ENCODE measurements at regions not wholly inside any gene's neighbourhood (a gene's known extent, or its start where the extent isn't known, plus 50 kb on each side); places are given as distances from the start of the nearest gene placed in this dataset.
A peak's percentile ranks its signal among the peaks of the same experiment; 100 is the strongest.
"Not testable (repeated sequence)": the region's sequence is repeated elsewhere in the genome, so short reads cannot be mapped to it uniquely, and the experiment has no call there.

DNA sequence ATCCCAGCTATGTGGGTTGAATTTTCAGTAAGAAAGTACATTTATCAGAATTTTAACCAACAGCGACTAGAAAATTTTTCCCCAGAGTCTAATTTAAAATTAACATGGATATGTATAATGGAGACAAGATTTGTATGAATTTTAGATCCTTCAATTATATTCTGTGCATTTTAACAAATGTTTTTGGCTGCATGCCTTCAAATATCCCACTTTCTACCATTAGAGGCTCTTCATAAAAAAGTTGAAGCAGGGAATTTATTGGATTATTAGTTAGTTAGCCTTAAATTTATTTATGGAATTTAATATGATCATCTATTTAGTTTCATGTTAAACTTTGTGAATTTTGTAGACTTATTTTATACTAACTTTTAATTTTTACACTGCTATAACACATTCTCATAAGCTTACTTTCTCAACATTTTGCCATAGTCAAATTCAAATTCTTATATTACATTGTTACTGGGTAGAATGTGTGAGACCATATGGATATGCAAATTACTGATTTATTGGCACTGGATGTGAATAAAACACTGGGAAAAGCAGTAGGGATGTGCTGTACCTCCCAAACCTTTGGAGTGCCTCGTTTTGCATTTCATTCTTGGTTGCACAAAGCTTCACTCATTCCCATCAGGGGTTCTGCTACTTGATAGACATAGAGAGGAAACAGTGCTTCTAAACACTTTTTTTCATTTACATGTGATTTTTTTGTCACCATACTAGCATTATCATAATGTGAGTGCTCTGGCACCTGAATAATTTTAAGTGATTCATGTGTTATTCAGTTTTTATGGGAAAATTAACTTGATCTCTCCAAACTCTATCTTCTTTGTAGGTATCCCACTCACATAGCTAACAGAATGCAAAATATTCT, 491.8 kb upstream of the COX7C start:
- FAIRE-seq (no peak), DNase-seq (ENCODE audit: insufficient read length, low spot score) (no peak)
- no peak for TF ChIP-seq POLR2A (IDR thresholded peaks at IDR 0.05; ENCODE audit: low read depth, low read length)

DNA sequence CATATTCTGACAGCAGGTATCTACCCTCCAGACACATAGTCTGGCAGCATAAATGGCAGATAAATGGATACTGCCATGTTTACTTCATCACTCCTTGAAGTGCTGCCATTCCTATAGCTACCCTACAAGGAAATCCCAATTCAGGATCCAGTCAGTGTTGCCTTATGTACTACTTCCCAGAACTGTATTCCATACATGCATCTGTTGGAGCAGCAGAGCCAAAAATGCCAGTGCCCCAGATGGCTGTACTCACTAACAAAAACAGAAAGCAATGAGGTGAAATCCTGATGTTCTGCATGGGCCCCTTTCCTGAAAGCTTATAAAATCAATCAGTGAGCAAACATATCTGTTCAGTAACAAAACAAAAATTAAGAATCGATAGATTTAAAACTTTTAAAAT, 490.0 kb upstream of the COX7C start:
- TF ChIP-seq POLR2A (IDR thresholded peaks at IDR 0.05; ENCODE audit: low read depth, low read length), result no peak
- DNase-seq (ENCODE audit: insufficient read length, low spot score) (no peak), FAIRE-seq (no peak)

DNA sequence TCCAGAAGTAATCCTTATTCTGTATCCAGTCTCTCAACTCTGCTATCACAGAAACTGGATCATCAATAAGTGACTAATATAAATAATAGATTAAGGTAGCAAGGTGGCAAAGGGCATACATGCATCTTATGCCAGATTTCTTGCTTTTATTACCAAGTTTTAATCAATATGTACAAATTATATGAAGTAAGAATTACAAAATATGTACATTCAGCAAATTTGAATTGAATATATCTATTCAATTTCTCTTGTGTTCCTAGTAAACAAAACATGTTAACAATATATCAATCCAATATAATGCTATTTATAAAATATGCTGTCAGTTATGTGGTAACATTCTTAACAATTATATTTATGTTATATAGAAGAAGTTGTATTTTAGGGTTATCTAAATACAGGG, 488.7 kb upstream of the COX7C start:
- DNase-seq (ENCODE audit: insufficient read length, low spot score) (no peak), FAIRE-seq (no peak)
- no peak for TF ChIP-seq POLR2A (IDR thresholded peaks at IDR 0.05; ENCODE audit: low read depth, low read length)

DNA sequence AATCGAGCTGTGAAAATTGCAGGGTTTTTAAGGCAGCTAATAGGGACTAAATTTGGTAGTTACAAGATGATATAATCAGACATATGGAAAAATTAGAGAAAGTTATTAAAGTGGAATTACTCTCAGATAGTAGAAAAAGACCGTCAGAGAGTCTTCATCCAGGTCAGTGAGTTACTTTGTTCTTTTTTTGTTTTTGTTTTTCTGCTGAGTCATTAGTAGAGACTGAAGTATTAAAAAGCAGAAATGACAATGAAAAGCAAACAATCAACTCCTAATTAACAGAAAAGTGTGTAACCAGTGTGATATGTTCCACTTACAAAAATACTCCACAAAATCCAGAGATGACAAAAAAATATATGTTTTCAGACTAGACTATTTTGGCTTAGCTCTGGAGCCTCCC, 480.4 kb upstream of the COX7C start:
- FAIRE-seq (no peak), DNase-seq (ENCODE audit: insufficient read length, low spot score) (no peak)
- TF ChIP-seq POLR2A (IDR thresholded peaks at IDR 0.05; ENCODE audit: low read depth, low read length), result no peak

DNA sequence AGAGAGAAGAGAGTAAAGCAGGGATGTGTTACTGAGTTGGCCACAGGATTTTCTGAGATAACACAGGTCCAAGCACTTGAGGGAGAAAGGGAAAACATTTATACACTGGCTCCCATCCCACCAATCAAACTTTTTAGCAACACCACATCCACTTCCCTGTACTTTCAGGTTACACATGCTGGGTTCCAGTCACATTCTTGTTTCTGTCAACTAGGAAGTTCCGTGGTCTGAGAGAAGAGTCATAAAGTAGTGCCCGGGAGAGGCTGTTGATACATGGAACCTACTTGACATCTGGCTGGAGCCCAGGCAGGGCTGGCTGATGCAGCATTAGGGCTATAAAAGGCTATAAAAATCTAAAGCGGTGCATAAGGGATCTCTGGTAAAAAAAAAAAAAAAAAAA, 473.9 kb upstream of the COX7C start:
- DNase-seq (ENCODE audit: insufficient read length, low spot score) (no peak), FAIRE-seq (no peak)
- no peak for TF ChIP-seq POLR2A (IDR thresholded peaks at IDR 0.05; ENCODE audit: low read depth, low read length)

DNA sequence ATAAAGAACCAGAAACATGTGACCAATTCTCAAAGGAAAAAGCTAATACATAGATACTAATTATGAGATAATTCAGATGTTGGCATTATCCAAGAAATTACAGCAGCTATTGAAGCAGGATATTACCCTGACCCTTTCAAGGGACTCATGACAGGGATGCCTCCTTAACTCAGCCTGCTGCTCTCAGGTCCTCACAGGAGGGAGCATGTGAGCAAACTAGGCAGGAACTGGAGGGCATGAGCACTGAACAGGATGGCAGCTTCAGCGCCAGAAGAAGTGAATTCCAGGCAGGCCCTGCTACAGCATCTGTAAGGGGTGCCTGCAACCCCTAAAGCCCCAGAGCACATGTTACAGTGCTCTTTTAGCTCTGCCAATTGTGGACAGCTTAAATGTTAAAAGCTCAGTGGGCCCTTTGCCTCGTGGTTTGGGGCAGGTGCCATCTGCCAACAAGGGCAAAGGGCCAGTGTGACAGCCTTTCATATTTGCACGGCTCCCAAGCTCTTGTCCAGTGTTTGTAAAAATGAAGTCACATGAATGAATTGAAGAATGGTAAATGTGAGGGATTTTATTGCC, 464.7 kb upstream of the COX7C start:
- no peak for TF ChIP-seq POLR2A (IDR thresholded peaks at IDR 0.05; ENCODE audit: low read depth, low read length)
- DNase-seq (ENCODE audit: insufficient read length, low spot score) (no peak), FAIRE-seq (no peak)

DNA sequence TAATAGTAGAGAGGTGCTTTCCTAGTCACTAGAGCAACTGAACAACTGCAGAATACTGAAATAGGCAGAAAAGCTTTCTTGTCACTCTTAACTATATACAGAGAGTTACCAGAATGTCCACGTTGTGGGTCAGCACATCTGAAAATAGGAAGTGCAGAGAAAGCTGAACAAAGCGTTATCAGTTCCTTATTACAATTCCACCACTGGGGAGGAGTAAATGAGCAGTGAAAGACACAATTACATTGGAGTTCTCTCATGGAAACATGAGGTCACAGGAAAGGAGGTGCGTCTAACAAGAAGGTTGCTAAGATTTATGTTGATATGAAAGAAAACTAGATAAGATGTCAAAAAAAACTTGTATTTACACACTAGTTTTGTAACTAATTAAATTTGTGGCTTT, 461.9 kb upstream of the COX7C start:
- DNase-seq (ENCODE audit: insufficient read length, low spot score) (no peak), FAIRE-seq (no peak)
- no peak for TF ChIP-seq POLR2A (IDR thresholded peaks at IDR 0.05; ENCODE audit: low read depth, low read length)

DNA sequence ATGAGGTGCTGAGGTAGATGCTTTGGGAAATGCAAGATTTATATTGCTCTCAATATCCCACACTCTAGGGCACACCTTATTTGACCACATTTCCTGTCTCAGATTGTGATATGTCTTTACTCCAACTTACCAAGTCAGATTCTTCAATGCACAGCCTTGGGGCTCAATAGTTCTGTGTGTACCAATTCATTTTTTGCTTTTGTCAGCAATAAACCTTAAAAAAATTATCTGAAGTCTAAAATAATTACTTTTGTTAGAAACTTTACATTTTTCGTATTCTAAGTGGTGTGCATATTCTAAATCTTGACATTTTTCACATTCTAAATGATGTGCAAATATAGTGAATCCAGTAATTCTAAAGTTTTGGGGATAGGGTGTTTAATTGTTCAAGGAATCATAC, 447.5 kb upstream of the COX7C start:
- no peak for DNase-seq (ENCODE audit: insufficient read length, low spot score)
- FAIRE-seq, result no peak
- no peak for TF ChIP-seq POLR2A (IDR thresholded peaks at IDR 0.05; ENCODE audit: low read depth, low read length)

DNA sequence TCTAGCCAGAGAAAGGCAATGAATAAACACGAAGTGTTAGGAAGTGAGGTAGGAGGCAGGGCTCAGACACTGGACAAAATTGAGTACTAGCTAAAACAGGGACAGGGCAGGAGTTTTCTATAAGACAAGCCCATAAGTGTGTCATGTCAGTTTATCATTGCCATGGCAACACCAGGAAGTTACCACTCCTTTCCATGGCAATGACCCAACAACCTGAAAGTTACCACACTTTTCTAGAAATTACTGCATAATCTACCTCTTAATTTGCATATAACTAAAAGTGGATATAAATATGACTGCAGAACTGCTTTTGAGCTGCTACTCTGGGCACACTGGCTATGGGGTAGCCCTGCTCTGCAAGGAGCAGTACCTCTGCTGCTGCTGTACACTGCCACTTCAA, 442.5 kb upstream of the COX7C start:
- FAIRE-seq, result no peak
- no peak for DNase-seq (ENCODE audit: insufficient read length, low spot score)
- no peak for TF ChIP-seq POLR2A (IDR thresholded peaks at IDR 0.05; ENCODE audit: low read depth, low read length)

DNA sequence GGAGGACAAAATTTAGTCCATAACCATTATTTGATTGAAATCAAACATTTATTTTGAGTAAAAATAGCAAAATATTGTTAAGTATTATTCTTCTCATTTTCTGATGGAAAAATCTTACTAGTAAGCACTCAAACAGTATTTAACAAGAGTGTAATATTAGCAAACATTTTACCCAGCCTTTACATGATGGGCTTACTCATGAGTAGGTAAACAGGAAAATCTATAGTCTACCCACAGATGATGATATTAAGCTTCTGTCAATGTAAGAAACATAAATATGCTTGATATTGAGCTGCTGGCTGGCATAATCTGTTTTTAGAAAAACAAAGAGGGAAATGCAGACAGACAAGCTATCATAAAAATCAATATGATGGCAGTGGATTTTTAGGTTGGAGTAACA, 418.5 kb upstream of the COX7C start:
- FAIRE-seq (no peak), DNase-seq (ENCODE audit: insufficient read length, low spot score) (no peak)
- TF ChIP-seq POLR2A (IDR thresholded peaks at IDR 0.05; ENCODE audit: low read depth, low read length), result no peak

DNA sequence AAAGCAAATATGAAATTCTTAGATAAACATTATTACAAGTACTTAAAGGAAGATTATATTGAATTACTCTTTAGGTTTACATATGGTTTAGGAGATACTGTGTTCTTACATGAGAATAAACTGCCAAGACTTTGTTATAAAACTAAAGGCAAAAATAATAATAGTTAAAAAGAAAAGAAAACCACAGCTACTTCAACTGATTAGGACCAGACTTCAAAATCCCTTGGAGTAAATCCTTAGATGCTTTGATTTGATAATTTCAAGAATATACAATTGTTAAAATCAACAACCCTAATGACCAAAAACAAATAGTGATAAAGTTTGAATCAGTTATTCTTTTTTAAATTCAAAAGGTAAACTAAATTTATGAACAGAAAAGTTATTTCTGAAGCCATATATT, 389.6 kb upstream of the COX7C start:
- DNase-seq (ENCODE audit: insufficient read length, low spot score) (no peak), FAIRE-seq (no peak)
- TF ChIP-seq POLR2A (IDR thresholded peaks at IDR 0.05; ENCODE audit: low read depth, low read length), result no peak

DNA sequence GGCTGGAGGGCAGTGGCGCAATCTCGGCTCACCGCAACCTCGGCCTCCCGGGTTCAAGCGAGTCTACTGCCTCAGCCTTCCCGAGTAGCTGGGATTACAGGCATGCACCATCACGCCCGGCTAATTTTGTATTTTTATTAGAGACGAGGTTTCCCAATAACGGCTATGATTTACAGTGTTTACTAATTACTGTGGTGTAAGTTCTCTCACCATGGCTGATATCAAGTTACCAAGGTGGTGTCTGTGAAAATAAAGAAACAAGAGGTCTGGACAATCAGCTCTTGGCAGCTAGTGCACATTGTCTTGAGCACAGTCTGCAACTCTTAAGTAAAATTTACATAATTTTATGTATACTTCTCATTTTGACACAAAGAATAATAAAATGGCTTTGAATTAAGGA, 385.5 kb upstream of the COX7C start:
- no peak for TF ChIP-seq POLR2A (IDR thresholded peaks at IDR 0.05; ENCODE audit: low read depth, low read length)
- FAIRE-seq, result no peak
- DNase-seq (ENCODE audit: insufficient read length, low spot score), result no peak

DNA sequence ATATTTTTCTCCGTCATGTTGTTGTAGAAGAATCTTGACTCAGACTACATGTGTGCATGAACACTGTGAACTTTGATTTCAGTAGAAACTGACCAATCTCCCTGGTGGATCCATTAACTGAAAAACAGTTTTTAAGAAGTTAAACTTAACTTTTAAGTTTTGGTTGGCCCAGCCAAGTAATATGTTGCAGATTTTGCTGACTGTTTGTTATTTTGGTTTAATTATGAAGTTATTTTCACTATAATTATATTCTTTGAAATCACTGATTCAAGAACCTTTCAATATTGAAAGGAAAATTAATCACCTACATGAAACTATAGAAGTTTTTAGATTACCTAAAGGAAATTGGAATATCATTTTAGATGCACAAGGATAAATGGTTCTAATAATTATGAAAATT, 373.6 kb upstream of the COX7C start:
- no peak for DNase-seq (ENCODE audit: insufficient read length, low spot score)
- TF ChIP-seq POLR2A (IDR thresholded peaks at IDR 0.05; ENCODE audit: low read depth, low read length), result no peak
- FAIRE-seq, result no peak

DNA sequence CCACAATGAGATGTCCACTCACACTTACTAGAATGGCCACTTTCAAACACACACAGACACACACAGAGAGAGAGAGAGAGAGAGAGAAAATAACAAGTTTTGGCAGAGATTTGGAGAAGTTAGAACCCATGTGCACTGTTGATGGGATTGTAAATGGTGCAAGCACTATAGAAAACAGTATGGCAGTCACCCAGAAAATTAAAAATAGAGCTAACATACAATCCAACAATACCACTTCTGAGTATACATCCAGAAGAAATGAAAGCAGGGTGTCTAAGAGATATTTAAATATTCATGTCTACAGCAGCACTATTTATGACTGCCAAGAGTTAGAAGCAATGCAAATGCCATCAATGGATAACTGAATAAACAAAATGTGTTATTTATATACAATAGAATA, 359.9 kb upstream of the COX7C start:
- no peak for FAIRE-seq
- TF ChIP-seq POLR2A (IDR thresholded peaks at IDR 0.05; ENCODE audit: low read depth, low read length), result no peak
- DNase-seq (ENCODE audit: insufficient read length, low spot score), result no peak

DNA sequence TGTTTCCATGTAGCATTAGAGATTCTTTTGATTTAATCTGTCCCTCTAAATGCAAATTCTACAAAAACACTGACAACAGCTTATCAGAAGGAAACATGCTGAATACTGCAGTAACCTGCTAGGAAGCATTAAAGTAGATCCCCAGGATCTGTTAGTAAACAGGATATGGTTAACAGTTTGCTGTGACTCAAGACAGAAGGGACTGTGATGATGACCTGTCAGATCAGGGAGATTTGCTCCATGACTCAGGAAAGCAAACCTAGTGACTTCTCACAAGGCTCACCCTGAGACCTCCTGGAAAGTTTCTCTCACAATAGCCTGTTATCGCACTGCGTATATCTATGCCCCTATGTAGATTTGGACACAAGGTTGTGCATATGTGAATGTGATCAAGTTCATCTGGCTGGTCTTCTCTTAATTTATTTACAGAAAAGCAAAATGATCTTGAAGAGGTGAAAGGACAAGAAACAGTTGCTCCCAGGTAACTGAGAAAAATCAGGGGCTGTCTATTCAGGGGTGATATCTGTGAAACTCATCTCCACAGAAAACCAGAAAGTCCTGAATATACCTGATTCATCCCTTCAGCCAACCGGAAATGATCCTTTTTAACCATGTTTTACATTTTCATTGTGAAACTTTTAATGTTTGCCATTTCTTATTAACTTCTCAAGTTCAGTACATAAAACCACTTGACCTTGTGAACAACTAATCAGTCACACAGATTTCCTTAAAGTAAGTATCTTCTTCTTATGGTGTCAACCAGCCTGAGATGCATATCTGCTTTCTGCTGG, 333.1 kb upstream of the COX7C start:
- not testable (repeated sequence) for FAIRE-seq; DNase-seq (ENCODE audit: insufficient read length, low spot score)

DNA sequence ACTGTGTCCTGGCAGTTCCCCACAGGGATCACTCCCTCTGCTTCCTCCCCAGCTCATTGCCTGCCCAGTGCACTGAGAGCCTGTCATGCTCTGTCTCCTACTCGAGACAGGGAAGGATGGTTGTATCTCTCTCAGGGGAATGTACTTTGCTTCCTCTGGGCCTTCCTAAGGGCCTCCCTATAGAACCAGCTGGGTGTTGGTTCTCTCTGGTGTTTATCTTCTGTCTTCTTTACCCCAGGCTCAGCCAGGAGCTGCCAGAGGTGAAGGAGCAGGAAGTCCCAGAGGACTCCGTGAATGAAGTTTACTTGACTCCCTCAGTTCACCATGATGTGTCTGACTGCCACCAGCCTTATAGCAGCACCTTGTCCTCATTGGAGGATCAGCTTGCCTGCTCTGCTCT, 330.3 kb upstream of the COX7C start:
- not testable (repeated sequence) for FAIRE-seq; DNase-seq (ENCODE audit: insufficient read length, low spot score)

DNA sequence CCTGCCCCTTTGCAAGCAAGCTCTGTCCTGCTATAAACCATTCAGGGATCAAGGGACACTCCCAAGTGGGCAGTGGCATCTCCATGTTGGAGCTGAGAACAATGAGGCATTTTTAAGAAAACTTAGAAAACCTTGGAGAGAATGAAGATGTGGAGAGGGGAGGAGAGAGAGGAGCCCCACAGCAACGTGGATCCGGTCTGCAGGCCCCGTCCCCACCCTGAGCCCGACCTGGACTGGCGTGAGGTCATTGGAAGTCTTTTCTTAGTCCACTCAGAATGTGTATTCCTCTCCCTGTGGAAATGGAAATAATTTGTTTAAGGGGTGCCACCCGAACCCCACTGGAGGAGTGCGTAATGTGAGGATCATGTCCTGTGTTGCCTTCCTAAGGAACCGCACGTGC, 328.0 kb upstream of the COX7C start:
- not testable (repeated sequence) for DNase-seq (ENCODE audit: insufficient read length, low spot score); FAIRE-seq

DNA sequence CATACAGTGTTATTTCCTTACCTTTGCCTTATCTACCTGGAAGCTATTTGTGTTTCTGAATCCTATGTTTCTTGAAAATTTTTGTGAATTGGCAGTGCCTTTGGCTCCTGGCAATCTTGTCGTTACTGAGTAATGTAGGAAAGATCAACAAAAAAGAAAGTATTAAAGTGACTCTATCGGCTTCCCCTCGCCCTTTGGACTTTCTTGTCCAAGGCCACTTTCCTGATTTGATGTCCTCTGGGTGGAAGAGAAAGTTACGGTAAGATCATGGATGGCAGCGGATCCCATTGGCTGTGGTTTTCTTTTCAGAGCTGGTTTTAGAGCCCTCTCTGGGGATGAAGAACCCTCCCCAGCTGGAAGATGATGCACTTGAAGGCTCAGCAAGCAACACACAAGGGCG, 324.9 kb upstream of the COX7C start:
- DNase-seq (ENCODE audit: insufficient read length, low spot score); FAIRE-seq: not testable (repeated sequence)

DNA sequence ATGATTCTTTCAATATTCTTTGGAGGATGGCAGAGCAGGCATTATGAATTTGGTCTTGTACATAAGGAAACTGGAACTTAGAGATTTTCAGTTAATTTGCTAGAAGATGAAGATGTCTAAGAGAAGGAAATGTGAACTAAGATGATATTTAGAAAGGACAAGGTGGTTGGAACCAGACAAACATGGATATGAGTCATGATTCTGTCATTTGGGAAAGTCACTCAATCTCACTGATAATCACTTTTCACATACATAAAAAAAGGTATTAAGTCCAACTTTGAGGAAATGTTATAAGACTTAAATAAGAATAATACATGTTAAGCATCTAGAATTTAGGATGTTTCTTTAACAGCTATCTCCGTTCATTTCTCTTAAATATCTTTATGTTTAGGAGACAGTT, 315.1 kb upstream of the COX7C start:
- peak; percentile 82 for FAIRE-seq
- DNase-seq (ENCODE audit: insufficient read length, low spot score), result not testable (repeated sequence)

DNA sequence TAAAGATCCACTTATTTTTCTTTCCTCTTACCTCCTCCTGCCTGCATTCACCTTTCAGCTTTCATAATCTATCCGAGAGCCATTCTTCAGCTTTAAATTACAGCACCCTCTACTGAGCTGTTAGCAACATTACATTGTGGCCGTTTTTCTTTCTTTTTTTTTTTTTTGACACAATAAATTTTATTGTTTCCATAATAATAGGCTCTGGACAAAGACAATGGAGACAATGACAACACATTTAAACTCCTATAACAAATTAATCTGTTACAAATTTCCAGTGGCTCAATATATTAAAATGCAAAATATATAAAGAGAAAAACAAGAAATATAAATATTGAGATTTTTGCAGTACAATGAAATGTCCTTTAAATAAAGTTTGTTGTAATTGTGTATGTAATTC, 312.7 kb upstream of the COX7C start:
- peak; percentile 97 for FAIRE-seq
- not testable (repeated sequence) for DNase-seq (ENCODE audit: insufficient read length, low spot score)

All from H54 (cell line).